ENCODE measurements at regions not wholly inside any gene's neighbourhood (a gene's known extent, or its start where the extent isn't known, plus 50 kb on each side); places are given as distances from the start of the nearest gene placed in this dataset.

DNA sequence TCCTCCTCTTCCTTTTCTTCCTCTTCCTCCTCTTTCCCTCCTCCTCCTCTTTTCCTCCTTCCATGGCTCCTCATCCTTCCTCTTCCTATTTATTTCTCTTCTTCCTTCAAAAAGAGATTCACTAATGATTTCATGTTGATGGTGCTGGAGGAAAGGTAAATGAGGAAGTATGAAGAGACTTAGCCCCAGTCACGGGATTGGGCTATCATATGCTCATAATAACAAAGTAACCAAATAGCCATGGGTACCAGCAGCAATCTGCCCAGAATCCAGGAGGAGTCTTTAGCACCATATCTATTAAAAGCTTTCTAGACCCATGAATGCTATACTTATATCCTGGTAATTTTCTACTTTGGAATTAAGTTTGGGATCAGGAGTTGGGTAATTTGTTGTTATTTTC is 910.9 kb upstream of the MAP3K7 start:
- no peak for TF ChIP-seq EZH2 (IDR thresholded peaks at IDR 0.05; ENCODE audit: borderline replicate concordance, low read depth, low read length, poor library complexity, severe bottlenecking)
- TF ChIP-seq, protein P1, sequence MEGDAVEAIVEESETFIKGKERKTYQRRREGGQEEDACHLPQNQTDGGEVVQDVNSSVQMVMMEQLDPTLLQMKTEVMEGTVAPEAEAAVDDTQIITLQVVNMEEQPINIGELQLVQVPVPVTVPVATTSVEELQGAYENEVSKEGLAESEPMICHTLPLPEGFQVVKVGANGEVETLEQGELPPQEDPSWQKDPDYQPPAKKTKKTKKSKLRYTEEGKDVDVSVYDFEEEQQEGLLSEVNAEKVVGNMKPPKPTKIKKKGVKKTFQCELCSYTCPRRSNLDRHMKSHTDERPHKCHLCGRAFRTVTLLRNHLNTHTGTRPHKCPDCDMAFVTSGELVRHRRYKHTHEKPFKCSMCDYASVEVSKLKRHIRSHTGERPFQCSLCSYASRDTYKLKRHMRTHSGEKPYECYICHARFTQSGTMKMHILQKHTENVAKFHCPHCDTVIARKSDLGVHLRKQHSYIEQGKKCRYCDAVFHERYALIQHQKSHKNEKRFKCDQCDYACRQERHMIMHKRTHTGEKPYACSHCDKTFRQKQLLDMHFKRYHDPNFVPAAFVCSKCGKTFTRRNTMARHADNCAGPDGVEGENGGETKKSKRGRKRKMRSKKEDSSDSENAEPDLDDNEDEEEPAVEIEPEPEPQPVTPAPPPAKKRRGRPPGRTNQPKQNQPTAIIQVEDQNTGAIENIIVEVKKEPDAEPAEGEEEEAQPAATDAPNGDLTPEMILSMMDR (conservative IDR thresholded peaks at IDR 0.05; ENCODE audit: low read depth, low read length), result no peak

Data from A673 (cell line).